NCI-H187 (cell line): ENCODE measurements at regions not wholly inside any gene's neighbourhood (a gene's known extent, or its start where the extent isn't known, plus 50 kb on each side); places are given as distances from the start of the nearest gene placed in this dataset.
"Not testable (repeated sequence)": the region's sequence is repeated elsewhere in the genome, so short reads cannot be mapped to it uniquely, and the experiment has no call there.

ENCODE experiments used
- DNase-seq, 2 experiments: peaks; one replicate each; lab custom pipeline; 2025; lab: John Stamatoyannopoulos, UW

DNA sequence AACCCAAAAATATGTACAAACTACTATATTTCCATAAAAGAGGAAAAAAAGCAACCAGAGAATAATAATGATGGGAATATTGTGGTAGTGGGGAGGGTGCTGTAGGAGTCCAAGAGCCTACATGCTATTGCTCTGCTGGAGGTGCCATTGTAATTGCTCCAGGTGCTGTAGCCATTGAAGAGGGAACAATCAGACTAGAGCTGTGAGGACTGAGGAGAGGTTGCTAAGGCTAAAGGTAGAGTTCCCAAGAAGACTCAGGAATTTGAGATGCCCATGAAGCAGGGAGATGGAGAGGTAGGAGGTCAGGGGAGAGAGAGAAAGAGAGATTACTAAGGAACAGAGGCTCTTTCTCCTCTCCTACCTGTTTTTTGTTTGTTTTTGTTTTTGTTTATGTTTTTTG lies 394.0 kb downstream of the DMRTA1 start:
- DNase-seq = no peak

DNA sequence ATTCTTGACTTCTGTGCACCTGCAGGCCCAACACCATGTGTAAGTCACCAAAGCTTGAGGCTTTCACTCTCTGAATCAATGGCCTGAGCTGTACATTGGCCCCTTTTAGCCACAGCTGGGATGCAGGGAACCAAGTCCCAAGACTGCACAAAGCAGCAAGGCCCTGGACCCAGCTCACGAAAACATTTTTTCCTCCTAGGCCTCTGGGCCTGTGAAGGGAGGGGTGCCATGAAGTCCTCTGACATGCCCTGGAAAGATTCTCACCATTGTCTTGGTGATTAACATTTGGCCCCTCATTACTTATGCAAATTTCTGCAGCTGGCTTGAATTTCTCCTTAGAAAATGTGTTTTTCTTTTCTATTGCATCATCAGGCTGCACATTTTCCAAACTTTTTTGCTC lies 398.6 kb downstream of the DMRTA1 start:
- not testable (repeated sequence) for DNase-seq

DNA sequence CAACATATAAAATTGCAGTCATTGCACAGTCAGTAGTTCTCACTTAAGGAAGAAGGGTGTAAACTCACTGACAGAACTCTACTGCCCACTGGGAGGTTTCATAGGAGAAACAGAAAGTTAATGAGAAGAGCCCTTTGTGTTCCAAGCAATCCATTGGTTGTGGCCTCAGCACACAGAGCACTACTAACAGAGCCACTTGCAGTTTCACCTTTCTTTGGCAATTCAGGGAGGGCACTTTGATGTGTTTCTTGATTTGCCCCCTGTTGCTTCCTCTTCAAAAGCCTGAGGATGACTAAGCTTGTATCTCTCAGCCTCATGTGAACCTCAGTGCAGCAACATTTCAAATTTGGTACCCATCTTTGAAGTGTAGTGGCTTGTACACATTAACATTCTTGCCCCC lies 409.4 kb downstream of the DMRTA1 start:
- DNase-seq = no peak

DNA sequence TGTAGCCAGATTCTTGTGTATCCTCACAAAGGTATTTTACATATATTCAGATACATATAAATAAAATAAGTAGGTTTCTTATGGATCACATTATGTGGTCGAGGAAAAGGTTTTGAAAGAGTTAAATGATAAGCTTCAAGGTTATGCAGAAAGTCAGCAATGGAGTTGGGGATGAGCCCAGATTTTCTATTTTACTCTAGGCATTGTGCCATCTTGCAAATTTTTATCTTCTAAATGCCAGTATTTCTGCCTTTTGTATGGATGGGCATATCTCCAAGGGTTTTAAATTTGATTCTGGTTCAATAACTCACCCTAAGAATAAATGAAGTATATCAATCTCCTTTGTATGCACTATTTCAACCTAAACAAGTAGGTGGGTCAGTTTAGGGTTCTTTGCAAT lies 410.7 kb downstream of the DMRTA1 start:
- no peak for DNase-seq

DNA sequence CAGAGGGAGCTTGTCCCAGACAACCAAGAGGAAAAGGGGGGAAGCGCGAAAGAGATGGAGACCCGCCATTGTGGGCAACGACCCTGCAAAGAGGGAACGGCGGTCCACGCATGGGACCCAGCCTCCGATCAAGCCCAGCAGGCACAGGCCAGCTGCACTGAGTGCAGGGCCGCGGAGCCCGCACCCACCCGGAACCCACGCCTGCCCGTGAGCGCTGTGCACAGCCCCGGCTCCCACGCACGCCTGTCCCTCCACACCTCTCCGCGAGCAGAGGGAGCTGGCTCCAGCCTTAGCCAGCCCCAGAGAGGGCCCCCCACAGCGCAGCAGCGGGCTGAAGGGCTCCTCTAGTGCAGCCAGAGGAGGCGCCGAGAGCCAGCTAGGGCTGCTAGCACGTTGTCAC lies 416.5 kb downstream of the DMRTA1 start:
- DNase-seq = no peak

DNA sequence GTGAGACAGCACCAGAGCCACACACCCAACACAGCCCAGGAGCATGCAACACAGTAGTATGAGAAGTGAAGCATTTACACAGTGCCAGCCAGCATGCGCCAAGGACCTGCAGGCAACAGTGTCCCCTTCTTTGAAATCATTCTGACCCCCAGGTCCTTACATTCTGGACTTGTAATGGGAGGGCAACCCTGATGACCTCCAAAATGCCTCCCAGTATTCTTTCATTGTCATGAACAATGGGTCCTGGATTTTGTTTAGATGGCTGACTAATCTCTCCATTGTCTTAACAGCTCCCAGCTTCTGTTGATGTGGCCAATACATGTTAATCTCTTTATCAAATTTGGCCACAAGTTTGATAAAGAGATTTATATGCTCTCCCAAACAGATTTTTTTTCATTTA lies 417.1 kb downstream of the DMRTA1 start:
- no peak for DNase-seq

DNA sequence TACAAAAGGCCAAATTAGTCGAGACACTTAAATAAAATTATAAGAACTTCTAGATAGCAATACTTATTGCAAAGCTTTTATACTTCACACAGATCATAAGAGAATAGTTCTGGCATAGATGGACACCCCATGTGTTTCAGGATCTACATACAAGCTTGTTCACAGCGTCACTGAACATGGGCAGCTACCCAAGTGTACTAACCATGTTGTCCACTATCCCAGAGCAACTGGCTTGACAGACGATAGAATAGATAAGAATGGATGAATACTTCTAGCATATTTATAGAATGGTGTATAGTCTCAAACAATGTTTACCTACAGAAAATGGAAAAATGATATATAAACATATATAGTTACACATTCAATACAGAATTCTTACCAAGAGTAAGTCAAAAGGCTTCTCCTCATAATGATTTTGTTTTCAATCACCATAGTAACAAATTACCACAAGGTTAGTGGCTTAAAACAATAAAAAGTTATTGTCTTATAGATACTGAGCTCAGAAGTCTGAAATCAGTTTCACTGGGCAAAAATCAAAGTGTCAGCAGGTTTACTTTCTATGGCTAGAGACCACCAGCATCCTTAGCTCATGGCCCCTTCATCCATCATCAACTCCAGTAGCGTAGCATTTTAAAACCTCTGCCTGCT lies 446.7 kb downstream of the DMRTA1 start:
- no peak for DNase-seq

DNA sequence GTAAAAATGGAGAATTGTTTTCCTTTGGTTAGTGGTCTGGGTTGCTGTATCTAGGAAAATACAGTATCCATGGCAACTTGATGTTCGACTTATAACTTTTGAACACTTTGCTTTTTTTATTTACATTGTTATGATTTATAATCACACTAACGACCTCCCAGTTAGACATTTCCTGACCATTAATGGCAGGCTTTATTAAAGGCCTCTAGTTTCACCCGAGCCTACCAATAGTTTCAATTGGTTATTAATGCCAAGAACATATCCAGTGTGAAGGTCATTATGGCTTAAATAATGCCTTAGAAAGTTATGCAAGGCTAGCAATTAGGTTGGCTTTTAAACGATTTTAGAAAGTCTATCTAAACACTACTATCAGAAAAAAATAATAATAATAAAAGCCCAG lies 452.0 kb downstream of the DMRTA1 start:
- DNase-seq = no peak

DNA sequence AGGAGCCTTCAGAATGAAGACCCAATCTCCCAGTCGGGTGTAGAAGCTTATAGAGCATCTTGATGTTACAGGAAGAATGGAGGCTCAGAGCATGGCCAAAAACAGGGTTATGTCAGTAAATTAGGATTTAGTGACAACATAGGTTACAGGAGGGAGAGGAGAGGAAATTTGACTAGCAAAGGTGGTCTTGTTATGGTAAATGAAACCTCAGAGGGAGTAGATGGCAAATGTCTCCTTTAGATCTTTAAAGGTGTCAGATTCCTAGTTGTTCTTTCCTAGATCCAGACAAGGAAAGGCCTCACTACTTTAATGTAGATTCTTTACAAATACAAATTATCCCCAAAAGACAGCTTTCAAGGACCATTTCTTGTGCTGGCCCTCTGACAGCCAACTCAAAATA lies 465.0 kb downstream of the DMRTA1 start:
- DNase-seq = no peak

DNA sequence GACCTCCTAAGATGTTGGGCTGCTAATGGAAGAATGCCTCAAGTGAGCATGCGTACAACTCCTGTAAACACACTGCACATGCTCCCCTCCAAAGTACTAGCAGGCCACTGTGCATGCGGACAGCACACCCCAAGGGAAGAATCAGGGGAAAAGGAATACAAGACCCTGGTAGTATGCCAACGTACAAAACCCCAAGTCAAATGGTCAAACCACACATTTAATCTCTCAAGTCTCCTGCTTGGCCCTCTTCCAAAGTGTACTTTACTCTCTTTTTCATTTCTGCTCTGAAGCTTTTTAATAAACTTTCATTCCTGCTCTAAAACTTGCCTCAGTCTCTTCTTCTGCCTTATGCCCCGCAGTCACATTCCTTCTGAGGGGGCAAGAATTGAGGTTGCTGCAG lies 466.4 kb downstream of the DMRTA1 start:
- no peak for DNase-seq

DNA sequence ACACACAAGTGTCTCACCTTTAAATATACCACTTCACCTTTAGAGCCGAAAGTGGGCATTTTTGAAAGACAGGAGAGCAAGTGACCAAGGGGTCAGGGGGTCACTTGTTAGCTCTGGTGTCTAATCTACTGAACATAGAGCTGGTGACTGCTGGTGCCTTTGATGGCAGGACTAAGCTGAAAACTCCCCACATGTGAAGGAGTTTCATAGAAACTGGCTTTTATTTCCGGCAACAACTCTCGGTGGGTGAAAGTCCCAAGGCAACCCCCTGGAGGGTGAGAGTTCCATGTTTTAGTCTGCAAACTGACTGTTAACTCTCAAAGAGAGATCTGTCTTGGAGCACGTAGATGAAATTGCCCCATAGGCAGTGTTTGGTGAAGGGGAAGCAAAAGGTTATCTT lies 466.9 kb downstream of the DMRTA1 start:
- DNase-seq = no peak

DNA sequence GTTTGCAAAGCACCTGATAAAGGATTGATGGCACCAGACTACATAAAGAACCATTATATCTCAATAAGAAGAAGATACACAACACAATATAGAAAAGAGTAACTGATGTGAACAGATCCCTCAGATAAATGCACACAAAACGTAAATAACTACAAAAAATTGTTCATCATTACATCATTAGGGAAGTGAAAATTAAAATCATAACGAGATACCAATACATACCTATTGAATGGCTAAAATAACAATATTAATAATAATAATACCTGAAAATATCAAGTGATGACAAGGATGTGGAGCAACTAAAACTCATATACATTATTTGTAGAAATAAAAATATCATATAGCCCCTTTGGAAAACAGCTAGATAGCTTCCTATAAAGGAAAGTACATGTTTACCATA lies 469.5 kb downstream of the DMRTA1 start:
- no peak for DNase-seq

DNA sequence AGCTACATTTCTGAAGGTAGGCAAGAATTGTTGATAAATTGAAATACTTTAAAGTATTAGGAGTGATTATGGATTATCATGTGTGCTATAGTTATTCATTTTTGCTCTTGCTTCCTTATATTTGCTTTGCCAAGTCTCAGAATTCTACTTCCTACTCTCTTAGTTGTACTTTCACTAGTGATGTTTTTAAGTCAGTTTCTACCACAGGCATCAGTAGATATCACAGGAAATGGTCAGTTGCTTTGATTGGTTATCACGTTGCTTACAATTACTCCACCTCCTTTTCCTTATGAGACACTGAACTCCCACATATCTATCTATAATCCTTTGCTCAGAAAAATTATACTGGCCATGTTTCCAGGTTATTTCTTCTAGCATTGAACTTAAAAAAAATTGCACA lies 472.8 kb downstream of the DMRTA1 start:
- no peak for DNase-seq

DNA sequence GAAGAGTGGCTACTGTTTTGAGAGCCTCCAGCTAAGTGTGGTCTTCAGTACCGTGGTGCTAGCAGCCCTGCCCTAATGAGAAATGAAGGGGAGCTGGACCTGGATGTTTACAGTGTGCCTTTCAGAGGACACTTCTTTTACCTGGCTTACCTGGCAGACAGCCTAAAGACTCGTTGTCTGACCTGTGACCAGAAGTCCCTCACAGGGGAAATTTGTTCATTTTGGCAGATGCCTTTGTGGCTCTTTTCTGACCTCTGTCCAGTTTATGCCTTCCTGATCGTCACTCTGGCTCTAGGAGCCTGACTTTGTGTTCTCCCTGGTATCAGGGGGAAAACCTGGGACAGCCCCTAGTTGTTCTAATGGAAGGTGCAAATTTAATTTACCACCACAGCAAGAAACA lies 475.1 kb downstream of the DMRTA1 start:
- no peak for DNase-seq

DNA sequence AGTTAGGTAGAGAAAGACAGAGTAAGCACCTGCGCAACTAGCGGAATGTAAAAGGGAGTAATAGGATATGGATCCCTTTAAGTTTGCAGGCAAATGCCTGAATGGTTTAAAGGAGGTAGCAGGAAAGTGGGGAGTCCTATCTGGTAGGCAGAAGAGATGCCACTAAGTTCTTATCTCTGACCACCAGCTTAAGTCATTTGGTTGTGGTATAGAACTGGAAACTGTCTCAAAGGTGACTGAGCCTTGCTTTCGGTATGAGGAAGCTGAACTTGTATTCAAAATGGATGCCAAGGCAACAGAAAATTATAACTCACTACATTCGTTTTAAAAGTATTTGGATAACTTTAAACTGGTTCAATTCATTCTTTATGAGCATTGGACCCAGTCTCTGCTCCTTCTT lies 475.6 kb downstream of the DMRTA1 start:
- DNase-seq = no peak

DNA sequence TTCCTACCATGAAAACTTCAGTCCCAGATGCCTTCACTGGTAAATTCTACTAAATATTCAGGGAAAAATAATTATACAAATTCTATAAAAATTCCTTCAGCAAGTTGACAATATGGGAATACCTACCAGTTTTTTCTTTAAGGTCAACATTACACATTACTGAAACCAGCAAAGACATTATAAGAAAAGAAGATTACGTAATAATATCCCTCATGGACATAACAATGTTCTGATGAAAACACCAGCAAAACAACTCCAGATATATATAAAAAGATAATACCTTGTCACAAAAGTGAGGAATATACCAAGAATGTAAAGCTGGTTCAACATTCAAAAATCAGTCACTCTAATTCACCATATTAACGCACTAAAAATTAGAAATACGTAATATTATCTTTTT lies 507.9 kb downstream of the DMRTA1 start:
- no peak for DNase-seq

DNA sequence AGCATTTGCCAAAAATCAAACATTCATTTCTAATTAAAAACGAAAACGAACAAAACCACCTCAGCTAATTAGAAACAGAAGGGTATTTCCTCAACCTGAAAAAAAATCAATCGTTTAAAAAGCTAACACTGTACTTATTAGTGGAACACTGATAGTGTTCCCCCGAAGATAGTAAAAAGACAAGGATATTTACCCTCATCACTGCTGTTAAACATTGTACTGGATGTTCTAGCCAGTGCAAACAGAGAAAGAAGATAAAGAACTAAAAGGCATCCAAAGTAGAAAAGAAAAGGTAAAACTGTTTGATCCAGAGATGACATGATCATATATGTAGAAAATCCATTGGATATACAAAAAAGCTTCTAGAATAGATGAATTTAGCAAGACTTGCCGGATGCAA lies 508.3 kb downstream of the DMRTA1 start:
- DNase-seq = no peak

DNA sequence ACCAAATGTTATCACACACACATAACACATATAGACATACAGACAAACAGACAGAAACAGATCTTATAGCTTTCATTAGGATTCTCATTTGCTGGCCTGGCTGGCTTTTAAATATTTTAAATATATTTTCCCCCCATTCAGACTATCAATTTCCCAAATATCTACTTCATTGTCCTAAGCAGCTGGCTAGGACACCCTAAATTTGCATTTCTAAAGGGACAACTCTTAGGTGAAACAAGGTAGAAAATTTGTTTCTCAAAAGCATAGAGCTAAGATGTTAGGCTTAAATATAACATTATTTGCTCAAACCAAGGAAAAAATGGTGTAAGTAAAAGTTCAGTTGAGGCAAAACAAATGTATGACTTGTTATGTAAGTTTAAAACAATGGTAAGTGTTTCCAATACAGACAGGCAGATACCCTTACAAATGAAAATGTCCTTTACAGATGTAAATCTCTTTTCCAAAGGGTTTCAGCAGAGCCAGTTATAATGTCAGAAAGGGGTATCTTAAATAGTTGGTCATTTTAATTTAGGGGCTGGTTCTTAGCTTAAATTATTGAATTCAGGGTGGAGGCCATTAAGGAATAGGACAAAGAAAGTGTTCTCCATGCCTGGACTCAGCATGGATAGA lies 522.8 kb downstream of the DMRTA1 start:
- DNase-seq = no peak

DNA sequence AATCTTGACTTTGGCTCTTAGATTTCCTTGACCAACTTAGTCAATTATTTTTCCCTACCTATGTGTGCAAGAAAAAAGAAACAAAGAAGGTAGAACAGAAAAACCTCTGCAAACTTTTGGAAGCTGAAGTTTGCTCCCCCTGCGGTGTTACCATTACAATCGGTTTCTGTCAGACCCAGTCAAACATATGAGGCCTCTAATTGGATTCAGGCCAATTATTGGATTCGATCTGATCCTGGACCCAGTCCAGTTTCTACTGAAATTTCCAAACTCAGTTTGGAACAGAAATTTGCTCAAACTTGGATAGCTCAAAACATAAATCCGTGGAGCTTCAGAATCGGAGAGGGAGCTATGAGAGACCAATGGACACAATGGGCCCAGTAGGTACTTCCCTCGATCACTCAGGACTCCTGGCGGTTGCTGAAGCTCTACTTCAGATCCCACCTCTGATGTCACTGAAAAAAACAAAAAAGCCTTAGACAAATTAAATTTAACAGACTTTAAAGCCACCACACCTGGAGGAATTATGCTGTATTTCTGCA lies 523.9 kb downstream of the DMRTA1 start:
- no peak for DNase-seq

DNA sequence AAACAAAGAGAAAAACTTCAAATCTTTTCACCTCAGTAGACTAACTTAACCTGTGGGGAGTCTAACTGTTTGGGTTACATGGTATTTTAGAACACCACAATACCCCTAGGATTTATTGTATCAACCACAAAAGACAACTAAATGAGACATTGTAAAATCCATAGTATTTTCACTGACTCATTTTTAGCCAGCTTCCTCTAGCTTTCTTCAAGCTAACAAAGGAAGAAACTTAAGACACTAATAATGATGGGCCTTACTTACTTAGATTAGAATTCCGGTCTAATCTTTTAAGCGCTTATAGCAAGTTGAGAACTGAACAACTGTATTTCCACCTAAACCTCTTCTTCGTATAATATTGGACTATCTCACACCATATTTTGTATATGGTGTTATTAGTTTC lies 529.3 kb downstream of the DMRTA1 start:
- no peak for DNase-seq

DNA sequence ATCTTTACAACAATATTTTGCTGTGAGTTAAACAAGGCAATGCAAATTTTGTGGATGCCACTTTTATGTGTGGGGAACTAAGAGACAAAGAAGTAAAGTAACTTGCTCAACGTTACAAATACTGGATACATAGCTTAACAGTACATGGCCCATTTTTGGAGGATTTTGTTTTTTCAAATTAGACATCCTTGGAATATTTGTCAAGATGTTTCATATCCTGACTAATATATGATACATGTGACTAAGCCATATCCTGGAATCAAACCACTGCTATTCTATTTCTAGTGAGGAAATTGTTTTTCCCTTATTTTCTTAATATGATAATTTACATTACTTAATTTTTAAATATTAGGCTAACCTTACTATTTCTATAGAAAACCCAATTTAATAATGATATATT lies 529.8 kb downstream of the DMRTA1 start:
- DNase-seq = no peak

DNA sequence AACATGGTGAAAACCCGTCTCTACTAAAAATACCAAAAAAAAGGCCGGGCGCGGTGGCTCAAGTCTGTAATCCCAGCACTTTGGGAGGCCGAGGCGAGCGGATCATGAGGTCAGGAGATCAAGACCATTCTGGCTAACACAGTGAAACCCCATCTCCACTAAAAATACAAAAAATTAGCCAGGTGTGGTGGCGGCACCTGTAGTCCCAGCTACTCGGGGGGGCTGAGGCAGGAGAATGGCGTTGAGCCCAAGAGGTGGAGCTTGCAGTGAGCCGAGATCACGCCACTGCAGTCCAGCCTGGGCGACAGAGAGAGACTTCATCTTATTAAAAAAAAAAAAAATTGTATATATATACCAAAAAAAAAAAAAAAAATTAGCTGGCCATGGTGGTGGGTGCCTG lies 533.8 kb downstream of the DMRTA1 start:
- DNase-seq = not testable (repeated sequence)

DNA sequence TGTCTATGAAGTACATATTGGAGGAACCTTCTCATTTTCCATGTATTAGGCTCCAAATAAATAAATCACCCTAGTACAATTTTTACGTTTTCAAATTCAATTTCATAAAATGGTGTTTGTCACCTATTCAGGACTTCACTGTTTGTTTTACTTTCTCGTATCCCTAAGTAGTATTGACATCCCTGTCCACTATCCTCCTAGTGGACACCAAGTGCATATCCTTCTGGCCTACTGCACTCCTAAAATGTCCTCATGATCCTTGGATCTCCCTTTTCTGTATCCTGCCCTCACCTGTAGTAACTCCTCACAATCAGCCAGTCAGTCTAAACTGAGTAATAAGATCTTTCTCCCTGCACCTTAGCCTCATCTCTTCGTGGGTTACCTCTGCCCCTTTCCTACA lies 539.9 kb downstream of the DMRTA1 start:
- no peak for DNase-seq

DNA sequence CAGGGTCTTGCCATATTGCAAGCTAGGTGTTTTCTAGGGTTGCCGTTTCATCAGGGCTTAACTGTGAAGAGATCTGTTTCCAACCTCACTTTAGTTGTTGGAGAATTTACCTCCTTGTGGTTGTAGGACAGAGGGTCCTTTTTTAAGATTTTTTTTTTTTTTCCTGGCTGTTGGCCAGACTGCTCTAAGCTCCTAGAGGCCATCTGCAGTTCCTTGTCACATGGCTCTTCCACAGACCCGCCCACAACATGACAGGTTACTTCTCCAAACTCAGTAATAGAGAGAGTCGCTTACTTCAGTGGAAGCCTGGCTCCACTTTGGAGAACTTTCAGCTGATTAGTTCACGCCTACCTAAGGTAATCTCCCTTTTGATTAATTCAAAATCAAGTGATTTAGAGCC lies 543.7 kb downstream of the DMRTA1 start:
- DNase-seq = no peak
